HL-60 (cell line): ENCODE measurements at regions not wholly inside any gene's neighbourhood (a gene's known extent, or its start where the extent isn't known, plus 50 kb on each side); places are given as distances from the start of the nearest gene placed in this dataset.
"Not testable (repeated sequence)": the region's sequence is repeated elsewhere in the genome, so short reads cannot be mapped to it uniquely, and the experiment has no call there.

Source experiments
- DNase-seq, 2 experiments: peaks; one replicate each; pipeline ENCODE4 v3.0.0-alpha.2; 2010 to 2020; ENCODE audit warnings: low read depth in 1 of 2, low spot score in 1 of 2
- H3K27ac ChIP-seq: fragments of 250-450 bp; sonication (Bioruptor Pico); replicated peaks from 2 replicates; pipeline ENCODE4 v1.5.1; 2020; ENCODE audit warnings: mild to moderate bottlenecking, moderate library complexity
- H3K27me3 ChIP-seq: fragments of 250-450 bp; sonication (Bioruptor Pico); 2 replicates; pipeline ENCODE4 v1.5.1; 2021; ENCODE audit warnings: mild to moderate bottlenecking, moderate library complexity; ENCODE audit not compliant: insufficient read depth, poor library complexity, severe bottlenecking
- H3K4me3 ChIP-seq: replicated peaks from 2 replicates; pipeline ENCODE4 v1.5.1; 2011; ENCODE audit warnings: mild to moderate bottlenecking, control low read depth, low read length; ENCODE audit not compliant: insufficient read depth
- CTCF ChIP-seq: IDR thresholded peaks from one replicate; pipeline ENCODE4 v1.5.1; 2011; ENCODE audit warnings: low read length, control low read depth, inconsistent platforms; ENCODE audit not compliant: insufficient read depth
- GABPA ChIP-seq: IDR thresholded peaks from 2 replicates; pipeline ENCODE4 v1.6.1; 2012; ENCODE audit warnings: low read depth
- POLR2AphosphoS5 ChIP-seq: IDR thresholded peaks from 2 replicates; pipeline ENCODE4 v1.6.1; 2012; ENCODE audit warnings: low read depth
- REST ChIP-seq: IDR thresholded peaks from 2 replicates; pipeline ENCODE4 v1.6.1; 2012; ENCODE audit warnings: low read depth; ENCODE audit not compliant: insufficient replicate concordance
- SPI1 ChIP-seq: IDR thresholded peaks from 2 replicates; pipeline ENCODE4 v1.6.1; 2012; ENCODE audit warnings: low read depth, mild to moderate bottlenecking, borderline replicate concordance

- DNase-seq = no peak
- H3K27me3 ChIP-seq = no peaks in the 10 kb centered on the region
- TF ChIP-seq POLR2AphosphoS5 = no peak
- no peak for TF ChIP-seq REST
- no peak for TF ChIP-seq SPI1
- TF ChIP-seq GABPA = no peak
- TF ChIP-seq CTCF = no peak
- H3K4me3 ChIP-seq = no peak overlapping the region
- no peak overlapping the region for H3K27ac ChIP-seq
These were observed 488.7 kb downstream of the JRKL start for GRCh38 chr11:96878299-96879051.

GRCh38 chr11:96882622-96883021 is 492.8 kb downstream of the JRKL start:
- H3K4me3 ChIP-seq, DNase-seq: not testable (repeated sequence)

GRCh38 chr11:96885405-96885804 is 495.6 kb downstream of the JRKL start:
- no peak for DNase-seq
- TF ChIP-seq CTCF (no peak), REST (no peak)
- Histone ChIP-seq H3K27me3 (no peaks in the 10 kb centered on the region), H3K27ac (no peak overlapping the region), H3K4me3 (no peak overlapping the region)

More at GRCh38 chr11:96882622-96883021, 492.8 kb downstream of the JRKL start:
- H3K27me3 ChIP-seq, H3K27ac ChIP-seq: not testable (repeated sequence)

- DNase-seq = no peak
- H3K4me3 ChIP-seq = no peak overlapping the region
- no peak overlapping the region for H3K27ac ChIP-seq
- H3K27me3 ChIP-seq = no peaks in the 10 kb centered on the region
- no peak for TF ChIP-seq POLR2AphosphoS5
- no peak for TF ChIP-seq GABPA
- TF ChIP-seq SPI1 = no peak
- TF ChIP-seq REST = no peak
These were observed 496.1 kb downstream of the JRKL start for GRCh38 chr11:96885912-96886311.
